Heart left ventricle (tissue), 16 donors: ENCODE measurements at regions not wholly inside any gene's neighbourhood (a gene's known extent, or its start where the extent isn't known, plus 50 kb on each side); places are given as distances from the start of the nearest gene placed in this dataset.
"Not testable (repeated sequence)": the region's sequence is repeated elsewhere in the genome, so short reads cannot be mapped to it uniquely, and the experiment has no call there.

Source experiments
- ATAC-seq, 4 donors: fragments of 200-7000 bp; cut with Tn5 transposase; one replicate each; pipeline ENCODE4 v1.9.1; 2020 to 2022; ENCODE audit warnings: moderate library complexity in 4 of 4, mild to moderate bottlenecking in 3 of 4, moderate number of reproducible peaks in 1 of 4
- DNase-seq, 5 donors: peaks; one replicate each; pipeline ENCODE4 v3.0.0-alpha.2; 2020
- H3K27ac ChIP-seq, 12 donors: fragments of 200-600 bp; sonication (generic) in 4 of 12; one replicate each; pipeline versions ENCODE4 v1.5.0 to v1.8.0; 2016 to 2022; ENCODE audit warnings: mild to moderate bottlenecking in 2 of 12
- H3K27me3 ChIP-seq, 9 donors: fragments of 200-600 bp; sonication (generic) in 2 of 9; one replicate each; pipeline versions ENCODE4 v1.5.1 to v1.8.0; 2016 to 2022; ENCODE audit warnings: mild to moderate bottlenecking in 3 of 9
- H3K36me3 ChIP-seq, 9 donors: fragments of 200-600 bp; sonication (generic) in 2 of 9; one replicate each; pipeline versions ENCODE4 v1.5.0 to v1.8.0; 2018 to 2022; ENCODE audit warnings: mild to moderate bottlenecking in 2 of 9
- H3K4me1 ChIP-seq, 12 donors: fragments of 200-600 bp; sonication (generic) in 4 of 12; one replicate each; pipeline versions ENCODE4 v1.5.0 to v1.8.0; 2016 to 2022; ENCODE audit warnings: mild to moderate bottlenecking in 3 of 12
- H3K4me3 ChIP-seq, 12 donors: fragments of 200-600 bp; sonication (generic) in 4 of 12; one replicate each; pipeline versions ENCODE4 v1.5.0 to v1.8.0; 2017 to 2022; ENCODE audit warnings: mild to moderate bottlenecking in 9 of 12, moderate library complexity in 4 of 12
- H3K9me3 ChIP-seq, 12 donors: fragments of 200-600 bp; sonication (generic) in 4 of 12; one replicate each; pipeline versions ENCODE4 v1.5.0 to v1.8.0; 2016 to 2022; ENCODE audit warnings: mild to moderate bottlenecking in 1 of 12
- CTCF ChIP-seq, 12 donors: fragments of 200-600 bp; sonication (generic) in 4 of 12; IDR thresholded peaks; one replicate each; pipeline versions ENCODE4 v1.5.0 to v1.8.0; 2018 to 2022; ENCODE audit warnings: antibody characterized with exemption in 12 of 12, mild to moderate bottlenecking in 5 of 12
- POLR2A ChIP-seq, 2 donors: fragments of 450-650 bp; IDR thresholded peaks; one replicate each; pipeline ENCODE4 v1.6.1; 2017; ENCODE audit warnings: antibody characterized with exemption in 2 of 2, mild to moderate bottlenecking in 2 of 2, moderate library complexity in 2 of 2
- WGBS, 4 donors: extraction: QIAGEN DNeasy Blood & Tissue Kit in 2 of 4; methylation state at CpG; one replicate each; pipeline versions ENCODE4 v1.1.5 to v1.1.7; 2013 to 2018; 5-methylcytosine and 5-hydroxymethylcytosine counted together
- intact Hi-C, 10 donors: fragments of 100-400 bp; cut with DNase I; formaldehyde crosslinking; loops; one replicate each; pipeline versions ENCODE4 v1.11.1 to v1.14.2; 2022
- donor health status: ischemic (EF 13 %, LVEDD 7.1; RV severe dilation, severe dysfunction).
- donor health status: healthy with polysubstance abuse.
- donor health status: DM: no; HTN: yes; CAD: no.
- donor health status: DM: no; HTN: no; CAD: no.
- donor health status: ischemic (EF 25% LVEDD 6.9; RV normal size, moderate dysfunction).
- donor health status: ischemic (EF 25% LVEDD 5.7; RV mildly dilated, moderate dysfunction).
- donor health status: healthy.
- donor health status: DM: yes; HTN: yes; CAD: no.
- donor health status: ischemic (EF 35%, LVEDD 5.7; RV mildly dilated, moderate dysfunction).
- donor health status: nonischemic (EF 11% LVEDD 7.7; RV severe dilation, severe dysfunction).
- donor health status: DM: yes; HTN: yes; CAD: no.
- donor health status: PGD.
- donor health status: ischemic (EF 29% LVEDD 5.4; RV normal size, mild dysfunction).
- donor health status: nonischemic (EF 23%, LVEDD 6.1; RV moderate dilation, normal function).

DNA sequence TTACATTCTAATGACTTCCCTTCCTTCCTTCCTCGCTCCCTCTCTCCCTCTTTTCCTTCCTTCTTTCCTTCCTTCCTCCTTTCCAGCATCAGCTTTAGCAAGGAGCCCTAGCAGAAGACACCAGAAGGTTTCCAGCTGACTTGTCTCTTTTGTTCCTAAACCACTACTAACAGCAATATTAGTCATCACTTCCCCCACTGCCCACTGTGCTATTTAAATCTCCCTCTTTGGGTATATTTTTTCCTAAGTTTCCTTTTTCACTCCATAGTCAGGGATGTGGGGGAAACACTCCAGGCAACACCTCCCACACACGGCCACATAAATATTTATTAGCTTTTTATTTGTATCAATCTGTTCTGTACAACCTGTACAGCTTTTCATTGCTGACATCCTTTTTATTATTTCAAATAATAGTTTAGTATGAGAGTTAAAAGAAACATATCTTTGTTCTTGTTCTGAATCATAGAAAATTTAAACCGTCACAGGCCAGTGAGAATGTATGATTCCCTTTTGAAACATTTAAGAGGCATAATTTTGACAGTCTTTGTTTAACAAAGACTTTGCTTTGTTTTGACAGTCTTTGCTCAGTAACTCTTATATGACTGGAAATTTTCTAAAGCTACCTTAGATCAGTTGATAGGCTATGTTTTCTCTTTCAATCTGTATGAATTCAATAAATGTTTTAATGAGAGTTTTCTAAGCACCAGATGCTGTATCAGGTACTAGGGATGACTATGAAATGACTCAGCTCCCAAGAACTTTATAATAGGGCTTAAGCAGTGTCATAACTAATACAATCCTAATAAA is 167.9 kb downstream of the POTEB3 start:
- H3K36me3 ChIP-seq, H3K9me3 ChIP-seq, H3K4me1 ChIP-seq, H3K27ac ChIP-seq, intact Hi-C loops, H3K4me3 ChIP-seq, H3K27me3 ChIP-seq: not testable (repeated sequence)
- peak in 1 of 5 donors; percentile 8 for DNase-seq
- 52 to 62% (median 53%) methylated on average over 3 of the region's 3 CpGs for WGBS, 4 donors
- peak in 1 of 4 donors; percentile 46 for ATAC-seq

DNA sequence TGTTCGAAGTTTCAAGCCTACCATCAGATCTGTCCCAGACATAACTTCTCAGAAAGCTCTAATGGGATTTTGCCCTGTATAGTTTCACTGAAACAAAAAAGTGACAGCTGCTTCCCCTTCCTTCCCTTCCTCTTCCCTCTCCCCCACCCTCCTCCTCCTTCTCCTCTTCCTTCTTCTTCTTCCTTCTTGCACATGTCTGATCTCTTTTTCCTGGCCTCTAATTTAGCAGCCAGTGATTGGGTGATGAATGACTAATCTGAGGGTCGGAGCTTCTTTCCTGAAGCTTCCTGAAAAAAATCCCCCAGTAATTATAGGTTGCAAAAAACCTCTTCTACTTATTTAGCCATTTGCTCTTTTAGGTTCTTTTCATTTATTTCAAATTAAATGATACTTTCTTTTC is 168.7 kb downstream of the POTEB3 start:
- TF ChIP-seq POLR2A (IDR thresholded peaks at IDR 0.05), result no peak
- no peak for TF ChIP-seq CTCF (IDR thresholded peaks at IDR 0.05)
- no peak for DNase-seq
- H3K36me3 ChIP-seq, result no peaks in the 10 kb centered on the region
- peaks cover 0 to 4% (median 0%) of the 10 kb centered on the region in 9 donors for H3K27me3 ChIP-seq
- ATAC-seq, result no peak
- H3K27ac ChIP-seq, result no peak overlapping the region
- WGBS, 4 donors, result 21 to 47% (median 36%) methylated on average over 2 of the region's 2 CpGs
- no peak overlapping the region for H3K4me3 ChIP-seq
- peaks cover 0 to 6% (median 0%) of the 10 kb centered on the region in 12 donors for H3K4me1 ChIP-seq
- intact Hi-C loops, result no loop called here
- no peaks in the 10 kb centered on the region for H3K9me3 ChIP-seq

DNA sequence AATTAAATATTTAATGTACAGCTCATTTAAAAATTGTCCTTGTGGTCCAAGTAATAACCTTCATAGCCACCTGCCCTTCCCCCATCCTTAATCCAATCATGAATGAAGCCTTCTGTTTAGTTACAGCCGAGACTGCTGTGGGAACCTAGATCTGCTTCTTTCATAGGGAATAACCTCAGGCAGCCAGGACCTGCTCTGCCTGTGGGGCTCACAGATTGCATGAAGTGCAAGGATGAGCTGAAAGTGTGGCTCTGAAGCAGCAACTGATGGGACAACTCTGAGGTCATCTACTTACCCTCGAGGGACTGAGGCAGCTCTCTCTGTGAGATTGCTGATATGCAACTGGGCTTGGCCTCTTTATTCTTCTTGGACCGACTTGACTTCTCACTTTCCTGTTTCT is 169.8 kb downstream of the POTEB3 start:
- ATAC-seq (peak in 2 of 4 donors; percentile 19 to 21), DNase-seq (peak in 1 of 5 donors; percentile 21)
- no peaks in the 10 kb centered on the region for H3K9me3 ChIP-seq
- H3K4me1 ChIP-seq, result peaks cover 0 to 6% (median 0%) of the 10 kb centered on the region in 12 donors
- TF ChIP-seq CTCF (IDR thresholded peaks at IDR 0.05) (no peak), POLR2A (IDR thresholded peaks at IDR 0.05) (no peak)
- H3K27me3 ChIP-seq, result peaks cover 0 to 4% (median 0%) of the 10 kb centered on the region in 9 donors
- WGBS, 4 donors, result 23 to 45% (median 39%) methylated on average over 3 of the region's 3 CpGs
- intact Hi-C loops, result no loop called here
- no peak overlapping the region for H3K27ac ChIP-seq
- H3K4me3 ChIP-seq, result no peak overlapping the region
- no peaks in the 10 kb centered on the region for H3K36me3 ChIP-seq

DNA sequence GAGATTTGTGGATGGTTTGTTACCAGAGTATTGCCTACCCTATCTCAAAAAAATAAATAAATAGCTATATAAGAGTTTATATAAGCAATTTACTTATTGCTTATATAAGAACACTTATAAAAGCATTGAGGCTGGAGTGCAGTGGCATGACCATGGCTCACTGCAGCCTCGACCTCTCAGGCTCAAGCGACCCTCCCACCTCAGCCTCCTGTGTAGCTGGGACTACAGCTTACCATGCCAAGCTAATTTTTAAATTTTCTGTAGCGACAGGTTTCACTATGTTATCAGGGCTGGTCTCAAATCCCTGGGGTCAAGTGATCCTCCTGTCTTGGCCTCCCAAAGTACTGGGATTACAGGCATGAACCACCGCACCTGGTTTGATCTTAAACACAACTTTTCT is 170.6 kb downstream of the POTEB3 start:
- H3K4me3 ChIP-seq, H3K36me3 ChIP-seq, H3K9me3 ChIP-seq, ATAC-seq, intact Hi-C loops, DNase-seq, H3K4me1 ChIP-seq, H3K27me3 ChIP-seq, H3K27ac ChIP-seq: not testable (repeated sequence)
- 65 to 72% (median 68%) methylated on average over 4 of the region's 4 CpGs for WGBS, 4 donors

DNA sequence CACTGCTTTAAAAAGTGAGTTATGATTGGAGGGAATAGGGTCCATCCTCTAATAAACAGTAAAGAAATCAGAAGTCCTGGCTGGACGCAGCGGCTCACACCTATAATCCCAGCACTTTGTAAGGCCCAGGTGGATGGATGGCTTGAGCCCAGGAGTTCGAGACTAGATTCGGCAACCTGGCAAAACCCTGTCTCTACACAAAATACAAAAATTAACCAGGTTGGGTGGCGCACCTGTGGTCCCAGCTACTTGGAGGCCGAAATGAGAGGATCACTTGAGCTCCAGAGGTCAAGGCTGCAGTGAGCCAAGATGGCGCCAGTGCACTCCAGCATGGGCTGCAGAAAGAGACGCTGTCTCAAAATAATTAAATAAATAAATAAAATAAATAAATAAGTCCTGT is 171.2 kb downstream of the POTEB3 start:
- Histone ChIP-seq H3K36me3 (no peaks in the 10 kb centered on the region), H3K4me3 (no peak overlapping the region), H3K27ac (no peak overlapping the region), H3K9me3 (no peaks in the 10 kb centered on the region), H3K4me1 (peaks cover 0 to 6% (median 0%) of the 10 kb centered on the region in 12 donors), H3K27me3 (peaks cover 0 to 4% (median 0%) of the 10 kb centered on the region in 9 donors)
- 67 to 72% (median 72%) methylated on average over 8 of the region's 8 CpGs for WGBS, 4 donors
- ATAC-seq, result no peak
- TF ChIP-seq CTCF (IDR thresholded peaks at IDR 0.05) (no peak), POLR2A (IDR thresholded peaks at IDR 0.05) (no peak)
- peak in 1 of 5 donors; percentile 19 for DNase-seq
- intact Hi-C loops, result no loop called here
